SK-N-MC (cell line): ENCODE measurements at regions not wholly inside any gene's neighbourhood (a gene's known extent, or its start where the extent isn't known, plus 50 kb on each side); places are given as distances from the start of the nearest gene placed in this dataset.

Experiments used
- DNase-seq: peaks from one replicate; pipeline ENCODE4 v3.0.0-alpha.2; 2011; ENCODE audit warnings: low read depth, low spot score
- H3K27ac ChIP-seq: fragments of 200-600 bp; sonication (generic); 2 replicates; pipeline ENCODE4 v1.5.1; 2016; ENCODE audit warnings: mixed run types
- H3K36me3 ChIP-seq: fragments of 200-600 bp; sonication (generic); 2 replicates; pipeline ENCODE4 v1.6.1; 2017; ENCODE audit warnings: antibody characterized with exemption, low read length, mixed read lengths; ENCODE audit not compliant: insufficient read depth
- H3K4me3 ChIP-seq: fragments of 200-600 bp; sonication (generic); 2 replicates; pipeline ENCODE4 v1.5.1; 2016
- H3K9ac ChIP-seq: fragments of 200-600 bp; sonication (generic); 2 replicates; pipeline ENCODE4 v1.8.0; 2017; ENCODE audit warnings: mixed run types, mixed read lengths; ENCODE audit not compliant: insufficient read length
- H3K9me3 ChIP-seq: fragments of 200-600 bp; sonication (generic); 2 replicates; pipeline ENCODE4 v1.6.1; 2017; ENCODE audit warnings: low read depth, mild to moderate bottlenecking, antibody characterized with exemption, low read length, moderate library complexity, mixed read lengths
- EZH2 ChIP-seq: fragments of 200-600 bp; sonication (generic); IDR thresholded peaks from one replicate; pipeline ENCODE4 v1.6.1; 2017; ENCODE audit warnings: antibody characterized with exemption
- FOXP2 ChIP-seq: optimal IDR thresholded peaks from 2 replicates; pipeline ENCODE3; 2011; ENCODE audit warnings: mild to moderate bottlenecking, moderate library complexity; ENCODE audit not compliant: insufficient read depth; ENCODE audit errors: extremely low read length, control extremely low read depth
- POLR2AphosphoS5 ChIP-seq: IDR thresholded peaks from 2 replicates; pipeline ENCODE4 v1.6.1; 2012; ENCODE audit warnings: mild to moderate bottlenecking, low read depth, low read length, borderline replicate concordance

GRCh38 chr10:36597756-36598320 lies 527.6 kb upstream of the ANKRD30A start:
- Histone ChIP-seq H3K9ac (no peak overlapping the region), H3K4me3 (no peak overlapping the region), H3K9me3 (no peaks in the 10 kb centered on the region), H3K36me3 (no peaks in the 10 kb centered on the region), H3K27ac (no peak overlapping the region)
- TF ChIP-seq FOXP2 (no peak), EZH2 (no peak), POLR2AphosphoS5 (no peak)
- DNase-seq: no peak

DNA sequence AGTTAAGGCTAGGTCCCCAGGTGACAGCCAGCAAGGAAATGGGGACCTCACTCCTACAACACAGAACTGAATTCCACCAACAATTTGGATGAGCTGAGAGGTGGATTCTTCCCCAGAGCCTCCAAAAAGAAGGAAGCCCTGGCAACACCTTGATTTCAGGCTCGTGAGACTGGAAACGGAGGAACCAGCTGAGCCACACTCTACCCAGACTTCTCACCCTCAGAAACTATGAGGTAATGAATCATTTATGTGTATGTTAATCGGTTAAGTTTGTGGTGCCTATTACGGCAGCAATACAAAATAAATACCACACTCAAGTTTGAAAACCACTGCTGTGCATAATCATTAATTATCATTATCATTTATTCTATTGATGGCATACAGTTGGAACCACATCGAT lies 532.4 kb upstream of the ANKRD30A start:
- H3K36me3 ChIP-seq: no peaks in the 10 kb centered on the region
- H3K27ac ChIP-seq: no peak overlapping the region
- no peaks in the 10 kb centered on the region for H3K9me3 ChIP-seq
- DNase-seq: no peak
- H3K9ac ChIP-seq: no peak overlapping the region
- TF ChIP-seq POLR2AphosphoS5 (no peak), FOXP2 (no peak), EZH2 (no peak)
- no peak overlapping the region for H3K4me3 ChIP-seq

DNA sequence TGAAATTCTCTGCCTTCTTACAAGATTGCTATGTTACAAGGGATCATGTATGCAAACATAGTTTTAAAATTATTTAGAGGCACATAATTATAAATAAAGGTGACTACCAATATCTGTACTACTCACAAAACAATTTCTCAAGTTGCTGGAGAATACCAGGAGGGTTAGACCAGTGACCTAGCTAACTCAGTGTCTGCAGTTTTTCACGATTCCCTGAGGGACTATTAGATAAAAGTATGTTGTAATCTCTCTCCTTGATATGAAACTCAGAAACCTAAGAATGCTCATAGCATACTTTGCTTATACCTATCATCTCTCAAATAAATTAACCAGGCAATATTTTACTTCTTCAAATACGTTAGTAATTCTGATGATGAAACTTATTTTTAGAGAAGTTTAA lies 534.0 kb upstream of the ANKRD30A start:
- DNase-seq: no peak
- no peaks in the 10 kb centered on the region for H3K9me3 ChIP-seq
- no peak overlapping the region for H3K9ac ChIP-seq
- H3K4me3 ChIP-seq: no peak overlapping the region
- no peak overlapping the region for H3K27ac ChIP-seq
- H3K36me3 ChIP-seq: no peaks in the 10 kb centered on the region
- TF ChIP-seq FOXP2: no peak
- no peak for TF ChIP-seq EZH2
- no peak for TF ChIP-seq POLR2AphosphoS5

DNA sequence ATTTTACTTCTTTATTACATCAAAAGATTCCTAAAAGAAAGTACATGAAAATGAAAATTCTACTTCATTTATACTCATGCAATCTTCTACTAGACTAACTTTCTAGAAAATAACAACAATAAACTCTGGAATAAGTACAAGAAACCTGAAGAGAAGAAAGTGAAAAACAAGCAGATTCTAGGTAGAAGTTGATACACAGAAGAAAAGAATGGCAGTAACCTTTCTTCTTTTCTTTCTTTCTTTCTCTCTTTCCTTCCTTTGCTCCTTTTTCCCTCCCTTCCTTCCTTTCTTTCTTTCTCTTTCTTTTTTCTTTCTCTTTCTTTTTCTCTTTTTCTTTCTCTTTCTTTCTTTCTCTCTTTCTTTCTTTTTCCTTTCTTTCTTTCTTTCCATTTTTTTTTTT lies 541.7 kb upstream of the ANKRD30A start:
- no peak overlapping the region for H3K27ac ChIP-seq
- H3K9ac ChIP-seq: no peak overlapping the region
- no peak overlapping the region for H3K4me3 ChIP-seq
- H3K9me3 ChIP-seq: no peaks in the 10 kb centered on the region
- TF ChIP-seq POLR2AphosphoS5 (no peak), FOXP2 (no peak), EZH2 (no peak)
- DNase-seq: no peak
- H3K36me3 ChIP-seq: no peaks in the 10 kb centered on the region

- Histone ChIP-seq H3K27ac (no peak overlapping the region), H3K4me3 (no peak overlapping the region), H3K9me3 (no peaks in the 10 kb centered on the region), H3K9ac (no peak overlapping the region), H3K36me3 (no peaks in the 10 kb centered on the region)
- DNase-seq: no peak
- no peak for TF ChIP-seq FOXP2
Measured at GRCh38 chr10:36581237-36581636, 544.2 kb upstream of the ANKRD30A start.

GRCh38 chr10:36578306-36578705 lies 547.1 kb upstream of the ANKRD30A start:
- TF ChIP-seq EZH2: no peak
- TF ChIP-seq FOXP2: no peak
- TF ChIP-seq POLR2AphosphoS5: no peak
- Histone ChIP-seq H3K27ac (no peak overlapping the region), H3K36me3 (no peaks in the 10 kb centered on the region), H3K9ac (no peak overlapping the region), H3K4me3 (no peak overlapping the region), H3K9me3 (no peaks in the 10 kb centered on the region)
- DNase-seq: no peak

GRCh38 chr10:36577126-36577525 lies 548.3 kb upstream of the ANKRD30A start:
- TF ChIP-seq POLR2AphosphoS5 (no peak), FOXP2 (no peak), EZH2 (no peak)
- Histone ChIP-seq H3K36me3 (no peaks in the 10 kb centered on the region), H3K9me3 (no peaks in the 10 kb centered on the region), H3K27ac (no peak overlapping the region), H3K9ac (no peak overlapping the region), H3K4me3 (no peak overlapping the region)
- no peak for DNase-seq

- no peak overlapping the region for H3K4me3 ChIP-seq
- no peak for TF ChIP-seq POLR2AphosphoS5
- no peak for TF ChIP-seq FOXP2
- TF ChIP-seq EZH2: no peak
- H3K27ac ChIP-seq: no peak overlapping the region
- no peaks in the 10 kb centered on the region for H3K9me3 ChIP-seq
- H3K36me3 ChIP-seq: no peaks in the 10 kb centered on the region
- H3K9ac ChIP-seq: no peak overlapping the region
- DNase-seq: no peak
Measured at GRCh38 chr10:36574207-36574606, 551.2 kb upstream of the ANKRD30A start.

- H3K9me3 ChIP-seq: no peaks in the 10 kb centered on the region
- DNase-seq: no peak
- no peak overlapping the region for H3K4me3 ChIP-seq
- H3K36me3 ChIP-seq: no peaks in the 10 kb centered on the region
- H3K9ac ChIP-seq: no peak overlapping the region
- TF ChIP-seq EZH2 (no peak), FOXP2 (no peak), POLR2AphosphoS5 (no peak)
- H3K27ac ChIP-seq: no peak overlapping the region
Measured at GRCh38 chr10:36573246-36573645, 552.2 kb upstream of the ANKRD30A start.
